ENCODE measurements at regions not wholly inside any gene's neighbourhood (a gene's known extent, or its start where the extent isn't known, plus 50 kb on each side); places are given as distances from the start of the nearest gene placed in this dataset.

DNA sequence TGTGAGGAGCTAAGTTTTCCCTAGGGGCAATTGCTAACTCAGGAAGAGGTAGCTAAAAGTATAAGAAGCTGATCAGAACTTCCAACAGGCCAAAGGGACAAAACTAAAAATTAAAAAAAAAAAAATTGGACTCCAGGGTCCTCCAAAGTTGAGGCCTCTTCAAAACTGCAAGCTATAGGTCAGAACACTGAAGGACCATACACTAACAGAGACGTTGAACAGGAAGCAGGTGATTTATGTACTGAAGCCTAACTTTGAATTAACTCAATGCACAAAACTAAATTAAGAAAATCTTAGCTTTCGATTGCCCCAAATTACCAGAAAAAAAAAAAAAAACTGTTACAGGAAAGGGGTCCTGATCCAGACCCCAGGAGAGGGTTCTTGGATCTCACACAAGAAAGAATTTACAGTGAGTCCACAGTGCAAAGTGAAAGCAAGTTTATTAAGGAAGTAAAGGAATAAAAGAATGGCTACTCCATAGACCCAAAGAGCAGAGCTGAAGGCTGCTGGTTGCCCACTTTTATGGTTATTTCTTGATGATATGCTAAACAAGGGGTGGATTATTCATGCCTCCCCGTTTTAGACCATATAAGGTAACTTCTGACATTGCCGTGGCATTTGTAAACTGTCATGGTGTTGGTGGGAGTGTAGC, 442.8 kb upstream of the NECTIN3 start:
- TF ChIP-seq POLR2AphosphoS5 (IDR thresholded peaks at IDR 0.05; ENCODE audit: low read depth, low read length) (no peak), POLR2A (IDR thresholded peaks at IDR 0.05; ENCODE audit: low read depth, low read length) (no peak), TAF1 (IDR thresholded peaks at IDR 0.05; ENCODE audit: borderline replicate concordance, low read depth, low read length) (no peak)

All from GM12892 (cell line).